ENCODE measurements at regions not wholly inside any gene's neighbourhood (a gene's known extent, or its start where the extent isn't known, plus 50 kb on each side); places are given as distances from the start of the nearest gene placed in this dataset.
"Not testable (repeated sequence)": the region's sequence is repeated elsewhere in the genome, so short reads cannot be mapped to it uniquely, and the experiment has no call there.

DNA sequence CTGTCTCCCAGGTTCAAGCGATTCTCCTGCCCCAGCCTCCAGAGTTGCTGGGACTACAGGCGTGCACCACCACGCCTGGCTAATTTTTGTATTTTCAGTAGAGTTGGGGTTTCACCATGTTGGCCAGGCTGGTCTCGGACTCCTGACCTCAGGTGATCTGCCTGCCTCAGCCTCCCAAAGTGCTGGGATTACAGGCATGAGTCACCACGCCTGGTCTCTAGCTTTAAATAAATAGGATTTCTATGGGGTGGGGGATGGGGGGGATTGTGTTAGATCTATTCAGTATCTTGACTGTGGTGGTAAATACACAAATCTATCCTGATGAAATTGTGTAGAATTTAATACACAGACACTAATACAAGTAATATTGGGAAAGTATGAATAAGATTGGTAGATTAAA lies 102.4 kb upstream of the STX18 start:
- TF ChIP-seq, protein P1, sequence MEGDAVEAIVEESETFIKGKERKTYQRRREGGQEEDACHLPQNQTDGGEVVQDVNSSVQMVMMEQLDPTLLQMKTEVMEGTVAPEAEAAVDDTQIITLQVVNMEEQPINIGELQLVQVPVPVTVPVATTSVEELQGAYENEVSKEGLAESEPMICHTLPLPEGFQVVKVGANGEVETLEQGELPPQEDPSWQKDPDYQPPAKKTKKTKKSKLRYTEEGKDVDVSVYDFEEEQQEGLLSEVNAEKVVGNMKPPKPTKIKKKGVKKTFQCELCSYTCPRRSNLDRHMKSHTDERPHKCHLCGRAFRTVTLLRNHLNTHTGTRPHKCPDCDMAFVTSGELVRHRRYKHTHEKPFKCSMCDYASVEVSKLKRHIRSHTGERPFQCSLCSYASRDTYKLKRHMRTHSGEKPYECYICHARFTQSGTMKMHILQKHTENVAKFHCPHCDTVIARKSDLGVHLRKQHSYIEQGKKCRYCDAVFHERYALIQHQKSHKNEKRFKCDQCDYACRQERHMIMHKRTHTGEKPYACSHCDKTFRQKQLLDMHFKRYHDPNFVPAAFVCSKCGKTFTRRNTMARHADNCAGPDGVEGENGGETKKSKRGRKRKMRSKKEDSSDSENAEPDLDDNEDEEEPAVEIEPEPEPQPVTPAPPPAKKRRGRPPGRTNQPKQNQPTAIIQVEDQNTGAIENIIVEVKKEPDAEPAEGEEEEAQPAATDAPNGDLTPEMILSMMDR (conservative IDR thresholded peaks at IDR 0.05; ENCODE audit: low read depth, low read length) = not testable (repeated sequence)
- not testable (repeated sequence) for TF ChIP-seq EZH2 (IDR thresholded peaks at IDR 0.05; ENCODE audit: borderline replicate concordance, low read depth, low read length, poor library complexity, severe bottlenecking)
